Activated T-cell treated with anti-CD3 and anti-CD28 coated beads for 1 hour (primary cell): ENCODE measurements at regions not wholly inside any gene's neighbourhood (a gene's known extent, or its start where the extent isn't known, plus 50 kb on each side); places are given as distances from the start of the nearest gene placed in this dataset.

Source experiments
- DNase-seq: peaks from one replicate; pipeline ENCODE4 v3.0.0-alpha.2; 2020; ENCODE audit warnings: low read depth

- DNase-seq, result no peak
These were observed 83.3 kb downstream of the ALDH8A1 start for GRCh38 chr6:134866563-134866962.

GRCh38 chr6:134864558-134864957 is 85.3 kb downstream of the ALDH8A1 start:
- no peak for DNase-seq

GRCh38 chr6:134863763-134864510 is 86.0 kb downstream of the ALDH8A1 start:
- DNase-seq, result no peak

- no peak for DNase-seq
These were observed 95.5 kb downstream of the ALDH8A1 start for GRCh38 chr6:134854366-134854765.

GRCh38 chr6:134853111-134854055 is 96.5 kb downstream of the ALDH8A1 start:
- no peak for DNase-seq

- no peak for DNase-seq
These were observed 98.4 kb downstream of the ALDH8A1 start for GRCh38 chr6:134851548-134851947.

- DNase-seq, result no peak
These were observed 99.1 kb downstream of the ALDH8A1 start for GRCh38 chr6:134850721-134851305.

GRCh38 chr6:134849920-134850447 is 99.9 kb downstream of the ALDH8A1 start:
- DNase-seq, result no peak

GRCh38 chr6:134848076-134848475 is 101.8 kb downstream of the ALDH8A1 start:
- DNase-seq, result no peak

- DNase-seq, result no peak
These were observed 103.0 kb downstream of the ALDH8A1 start for GRCh38 chr6:134846865-134847264.

- DNase-seq, result no peak
These were observed 103.9 kb downstream of the ALDH8A1 start for GRCh38 chr6:134846031-134846430.

GRCh38 chr6:134844120-134844519 is 105.8 kb downstream of the ALDH8A1 start:
- DNase-seq, result no peak

GRCh38 chr6:134840086-134840867 is 109.6 kb downstream of the ALDH8A1 start:
- no peak for DNase-seq

- no peak for DNase-seq
These were observed 113.9 kb downstream of the ALDH8A1 start for GRCh38 chr6:134835993-134836392.

- DNase-seq, result no peak
These were observed 119.0 kb downstream of the ALDH8A1 start for GRCh38 chr6:134830940-134831339.

- no peak for DNase-seq
These were observed 119.7 kb downstream of the ALDH8A1 start for GRCh38 chr6:134830194-134830593.

- no peak for DNase-seq
These were observed 121.3 kb downstream of the ALDH8A1 start for GRCh38 chr6:134828641-134829040.

GRCh38 chr6:134826889-134827737 is 122.8 kb downstream of the ALDH8A1 start:
- DNase-seq, result no peak

GRCh38 chr6:134823710-134824034 is 126.2 kb downstream of the ALDH8A1 start:
- DNase-seq, result no peak

- no peak for DNase-seq
These were observed 126.8 kb downstream of the ALDH8A1 start for GRCh38 chr6:134822920-134823709.
